Thyroid gland (tissue), 4 donors: ENCODE measurements at regions not wholly inside any gene's neighbourhood (a gene's known extent, or its start where the extent isn't known, plus 50 kb on each side); places are given as distances from the start of the nearest gene placed in this dataset.

Experiments used
- CTCF ChIP-seq, 6 experiments: fragments of 200-600 bp in 3 of 6; fragments of 450-650 bp in 3 of 6; sonication (generic) in 3 of 6; IDR thresholded peaks; one replicate each; pipeline ENCODE4 v1.5.1; 2016 to 2019; ENCODE audit warnings: antibody characterized with exemption in 6 of 6, mild to moderate bottlenecking in 2 of 6, inconsistent platforms in 1 of 6, moderate library complexity in 1 of 6
- POLR2A ChIP-seq, 2 donors: fragments of 450-650 bp; IDR thresholded peaks; one replicate each; pipeline ENCODE4 v1.6.1; 2017; ENCODE audit warnings: antibody characterized with exemption in 2 of 2, mild to moderate bottlenecking in 2 of 2, moderate library complexity in 1 of 2

- TF ChIP-seq CTCF (IDR thresholded peaks at IDR 0.05) (no peak), POLR2A (IDR thresholded peaks at IDR 0.05) (no peak)
Measured at GRCh38 chr3:15977598-15978232, 179.9 kb upstream of the ANKRD28 start.
